ENCODE measurements at regions not wholly inside any gene's neighbourhood (a gene's known extent, or its start where the extent isn't known, plus 50 kb on each side); places are given as distances from the start of the nearest gene placed in this dataset.
A peak's percentile ranks its signal among the peaks of the same experiment; 100 is the strongest.

- Mint-ChIP-seq H3K27ac (peak overlapping the region; percentile 69 to 87 (median 82)), H3K4me1 (peaks cover 44% of the 10 kb centered on the region), H3K36me3 (peaks cover 16 to 28% of the 10 kb centered on the region in 2 donors), H3K27me3 (ENCODE audit: low read depth in 3 of 3) (no peaks in the 10 kb centered on the region), H3K9me3 (no peaks in the 10 kb centered on the region), H3K4me3 (peak overlapping the region; percentile 77 to 89)
- peak overlapping the region; percentile 50 for H2AFZ ChIP-seq (ENCODE audit: insufficient read depth, low read depth, low read length, poor library complexity, severe bottlenecking)
- 0% methylated on average over 4 of the region's 16 CpGs for WGBS (ENCODE audit: insufficient coverage)
- no peaks in the 10 kb centered on the region for H3K27me3 ChIP-seq (ENCODE audit: control insufficient read depth in 2 of 2, insufficient read depth in 2 of 2, low read length in 2 of 2)
- peak overlapping the region; percentile 51 to 99 (median 81) for H3K4me3 ChIP-seq (replicated peaks in 1 of 3; ENCODE audit: low read depth in 2 of 3, low read length in 3 of 3)
- peaks cover 0 to 15% of the 10 kb centered on the region in 2 donors for H3K36me3 ChIP-seq (replicated peaks in 1 of 2; ENCODE audit: control insufficient read depth in 1 of 2, insufficient read depth in 2 of 2, low read length in 2 of 2)
- peak overlapping the region; percentile 63 to 81 for H3K27ac ChIP-seq (ENCODE audit: low read depth in 1 of 2, low read length in 2 of 2)
- H3K4me1 ChIP-seq (ENCODE audit: control insufficient read depth in 1 of 2, insufficient read depth in 2 of 2, low read length in 2 of 2), result peaks cover 34 to 49% of the 10 kb centered on the region in 2 donors
- H3K79me2 ChIP-seq (ENCODE audit: insufficient read depth, low read length), result peaks cover 54% of the 10 kb centered on the region
- H3K9ac ChIP-seq (ENCODE audit: insufficient read depth, low read length, poor library complexity, severe bottlenecking), result peak overlapping the region; percentile 57
- no peak for TF ChIP-seq CTCF (IDR thresholded peaks at IDR 0.05)
- H4K20me1 ChIP-seq (ENCODE audit: insufficient read depth, low read length), result peaks cover 9% of the 10 kb centered on the region
- H3K4me2 ChIP-seq (replicated peaks; ENCODE audit: extremely low read depth, low read length, poor library complexity, severe bottlenecking), result peak overlapping the region; percentile 88
- intact Hi-C loops (cut with micrococcal nuclease), result no loop called here
- peak in 1 of 3 donors; percentile 11 for DNase-seq
- H3K9me3 ChIP-seq (replicated peaks in 1 of 2; ENCODE audit: control insufficient read depth in 1 of 2, insufficient read depth in 1 of 2, low read length in 2 of 2), result no peaks in the 10 kb centered on the region
These were observed 55.8 kb upstream of the BOLA1 start for GRCh38 chr1:149843431-149844041.

- Mint-ChIP-seq H3K9me3 (no peaks in the 10 kb centered on the region), H3K27me3 (ENCODE audit: low read depth in 3 of 3) (no peaks in the 10 kb centered on the region), H3K4me1 (peaks cover 50% of the 10 kb centered on the region), H3K27ac (peak overlapping the region in 5 of 7 donors; percentile 69 to 87 (median 82)), H3K36me3 (peaks cover 16 to 28% of the 10 kb centered on the region in 2 donors), H3K4me3 (peak overlapping the region; percentile 77 to 89)
- Histone ChIP-seq H3K4me3 (replicated peaks in 1 of 3; ENCODE audit: low read depth in 2 of 3, low read length in 3 of 3) (peak overlapping the region; percentile 51 to 99 (median 81)), H3K9ac (ENCODE audit: insufficient read depth, low read length, poor library complexity, severe bottlenecking) (peak overlapping the region; percentile 57), H2AFZ (ENCODE audit: insufficient read depth, low read depth, low read length, poor library complexity, severe bottlenecking) (no peak overlapping the region), H4K20me1 (ENCODE audit: insufficient read depth, low read length) (peaks cover 9% of the 10 kb centered on the region), H3K27ac (ENCODE audit: low read depth in 1 of 2, low read length in 2 of 2) (peak overlapping the region in 1 of 2 donors; percentile 81), H3K4me1 (ENCODE audit: control insufficient read depth in 1 of 2, insufficient read depth in 2 of 2, low read length in 2 of 2) (peaks cover 40 to 55% of the 10 kb centered on the region in 2 donors), H3K36me3 (replicated peaks in 1 of 2; ENCODE audit: control insufficient read depth in 1 of 2, insufficient read depth in 2 of 2, low read length in 2 of 2) (peaks cover 0 to 15% of the 10 kb centered on the region in 2 donors), H3K79me2 (ENCODE audit: insufficient read depth, low read length) (peaks cover 59% of the 10 kb centered on the region), H3K9me3 (replicated peaks in 1 of 2; ENCODE audit: control insufficient read depth in 1 of 2, insufficient read depth in 1 of 2, low read length in 2 of 2) (no peaks in the 10 kb centered on the region), H3K4me2 (replicated peaks; ENCODE audit: extremely low read depth, low read length, poor library complexity, severe bottlenecking) (peak overlapping the region; percentile 88), H3K27me3 (ENCODE audit: control insufficient read depth in 2 of 2, insufficient read depth in 2 of 2, low read length in 2 of 2) (no peaks in the 10 kb centered on the region)
- DNase-seq, result peak; percentile 18 to 75 (median 64)
- intact Hi-C loops (cut with micrococcal nuclease), result no loop called here
- no peak for TF ChIP-seq CTCF (IDR thresholded peaks at IDR 0.05)
- no CpG with 5 or more reads among the region's 3 CpGs for WGBS (ENCODE audit: insufficient coverage)
These were observed 55.3 kb upstream of the BOLA1 start for GRCh38 chr1:149844101-149844500.

All from CD14-positive monocyte (primary cell).